ENCODE measurements at regions not wholly inside any gene's neighbourhood (a gene's known extent, or its start where the extent isn't known, plus 50 kb on each side); places are given as distances from the start of the nearest gene placed in this dataset.
"Not testable (repeated sequence)": the region's sequence is repeated elsewhere in the genome, so short reads cannot be mapped to it uniquely, and the experiment has no call there.

DNA sequence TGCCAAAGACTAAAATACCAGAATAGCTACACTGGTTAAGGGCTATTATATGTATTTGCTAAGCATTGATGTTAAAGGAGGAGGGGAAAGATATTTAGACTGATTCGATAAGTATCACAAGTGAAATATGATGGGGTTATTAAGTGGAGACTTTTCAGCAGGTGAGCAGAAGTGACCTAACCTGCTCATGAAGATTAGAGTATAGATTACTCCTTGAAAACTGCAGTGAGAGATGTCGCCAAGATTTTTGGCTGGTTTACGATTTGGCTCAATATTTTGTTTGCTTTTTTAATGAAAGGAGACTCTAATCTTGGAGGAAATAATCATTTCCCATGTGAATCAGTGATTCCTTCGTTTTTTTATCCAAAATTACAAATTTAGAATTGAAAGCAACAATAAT lies 1279.5 kb upstream of the TENM4 start:
- no peaks in the 10 kb centered on the region for H3K4me1 ChIP-seq (ENCODE audit: control insufficient read depth in 3 of 3, insufficient read depth in 3 of 3, low read length in 3 of 3)
- no peak overlapping the region for H3K27ac ChIP-seq (ENCODE audit: low read depth, low read length)
- no peak overlapping the region for H3K9ac ChIP-seq (ENCODE audit: low read depth in 1 of 3, low read length in 3 of 3)
- H3K27me3 ChIP-seq (ENCODE audit: control insufficient read depth in 3 of 3, insufficient read depth in 3 of 3, low read length in 3 of 3), result no peaks in the 10 kb centered on the region
- H3K9me3 ChIP-seq (ENCODE audit: control insufficient read depth in 3 of 3, low read length in 3 of 3), result no peaks in the 10 kb centered on the region
- no peaks in the 10 kb centered on the region for H3K36me3 ChIP-seq (ENCODE audit: control insufficient read depth in 3 of 3, insufficient read depth in 3 of 3, low read length in 3 of 3)
- H3K4me3 ChIP-seq (ENCODE audit: low read length in 3 of 3), result no peak overlapping the region

DNA sequence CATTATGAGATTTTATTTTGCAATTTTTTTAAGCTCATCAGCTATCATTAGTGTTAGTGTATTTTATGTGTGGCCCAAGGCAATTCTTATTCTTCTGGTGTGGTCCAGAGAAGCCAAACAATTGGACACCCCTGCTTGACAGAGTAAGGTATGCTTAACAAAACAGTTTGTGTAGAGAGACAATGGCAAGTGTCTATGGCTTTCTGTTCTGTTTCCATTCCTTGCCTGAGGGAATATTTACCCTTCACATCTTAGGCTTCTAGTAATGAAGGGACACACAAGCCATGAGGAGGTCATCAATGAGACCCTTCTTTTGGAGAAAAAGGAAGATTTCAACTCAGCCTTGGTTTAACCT lies 1278.4 kb upstream of the TENM4 start:
- Histone ChIP-seq H3K9me3 (ENCODE audit: control insufficient read depth in 3 of 3, low read length in 3 of 3) (peaks cover 0 to 3% (median 0%) of the 10 kb centered on the region in 3 donors), H3K27ac (ENCODE audit: low read depth, low read length) (no peak overlapping the region), H3K36me3 (ENCODE audit: control insufficient read depth in 3 of 3, insufficient read depth in 3 of 3, low read length in 3 of 3) (no peaks in the 10 kb centered on the region), H3K4me1 (ENCODE audit: control insufficient read depth in 3 of 3, insufficient read depth in 3 of 3, low read length in 3 of 3) (no peaks in the 10 kb centered on the region), H3K27me3 (ENCODE audit: control insufficient read depth in 3 of 3, insufficient read depth in 3 of 3, low read length in 3 of 3) (no peaks in the 10 kb centered on the region), H3K4me3 (ENCODE audit: low read length in 3 of 3) (no peak overlapping the region), H3K9ac (ENCODE audit: low read depth in 1 of 3, low read length in 3 of 3) (no peak overlapping the region)

DNA sequence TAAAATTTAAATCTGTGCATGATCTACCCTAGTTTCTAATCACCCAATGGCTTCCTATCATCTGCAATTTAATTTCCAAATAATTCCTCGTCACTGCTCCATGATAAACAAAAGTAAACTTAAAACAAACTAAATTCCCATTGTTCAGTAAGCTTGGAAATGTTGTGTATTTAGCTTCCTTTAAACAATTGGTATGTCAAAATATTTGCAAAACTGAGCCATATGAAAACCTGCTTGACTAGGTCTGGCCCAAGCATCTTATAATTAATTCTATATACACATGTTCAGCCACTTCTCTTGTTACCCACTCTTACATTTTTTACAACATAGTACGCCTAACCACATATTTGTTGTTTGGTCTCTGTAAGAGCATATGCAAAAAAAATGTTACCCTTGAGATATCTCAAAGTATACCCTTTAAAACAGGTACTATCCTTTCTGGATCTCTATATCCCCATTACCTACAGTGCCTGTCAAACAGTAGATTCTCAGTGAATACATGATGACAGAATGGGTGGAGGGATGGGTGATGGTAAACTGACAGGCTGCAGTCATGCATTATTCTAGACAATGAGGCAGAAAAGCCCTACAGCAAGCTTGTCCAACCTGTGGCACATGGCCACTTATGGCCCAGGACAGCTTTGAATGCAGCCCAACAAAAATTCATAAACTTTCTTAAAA lies 1277.9 kb upstream of the TENM4 start:
- Histone ChIP-seq H3K36me3 (ENCODE audit: control insufficient read depth in 3 of 3, insufficient read depth in 3 of 3, low read length in 3 of 3) (no peaks in the 10 kb centered on the region), H3K27ac (ENCODE audit: low read depth, low read length) (no peak overlapping the region), H3K4me3 (ENCODE audit: low read length in 3 of 3) (no peak overlapping the region), H3K9ac (ENCODE audit: low read depth in 1 of 3, low read length in 3 of 3) (no peak overlapping the region), H3K9me3 (ENCODE audit: control insufficient read depth in 3 of 3, low read length in 3 of 3) (peaks cover 0 to 3% (median 0%) of the 10 kb centered on the region in 3 donors), H3K27me3 (ENCODE audit: control insufficient read depth in 3 of 3, insufficient read depth in 3 of 3, low read length in 3 of 3) (no peaks in the 10 kb centered on the region), H3K4me1 (ENCODE audit: control insufficient read depth in 3 of 3, insufficient read depth in 3 of 3, low read length in 3 of 3) (no peaks in the 10 kb centered on the region)

DNA sequence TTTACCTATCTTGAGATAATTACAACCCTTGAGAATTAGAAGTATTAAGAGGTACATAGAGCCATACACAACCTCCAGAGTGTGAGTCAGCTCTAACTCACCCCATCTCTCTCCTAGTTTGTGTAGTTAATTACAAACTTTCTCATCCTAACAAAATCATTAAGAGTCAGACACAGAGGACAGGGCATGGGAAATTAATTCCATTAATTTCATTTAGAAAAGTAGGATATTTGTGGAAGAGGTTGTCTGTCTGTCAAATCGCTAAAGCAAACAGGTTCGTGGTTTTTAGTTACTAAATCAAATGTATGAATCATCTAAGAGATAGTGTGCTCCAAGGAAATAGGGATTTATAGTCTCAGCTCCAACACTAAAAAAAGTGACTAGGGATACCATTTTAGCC lies 1261.4 kb upstream of the TENM4 start:
- no peaks in the 10 kb centered on the region for H3K27me3 ChIP-seq (ENCODE audit: control insufficient read depth in 3 of 3, insufficient read depth in 3 of 3, low read length in 3 of 3)
- H3K9ac ChIP-seq (ENCODE audit: low read depth in 1 of 3, low read length in 3 of 3), result no peak overlapping the region
- H3K27ac ChIP-seq (ENCODE audit: low read depth, low read length), result no peak overlapping the region
- no peaks in the 10 kb centered on the region for H3K4me1 ChIP-seq (ENCODE audit: control insufficient read depth in 3 of 3, insufficient read depth in 3 of 3, low read length in 3 of 3)
- no peak overlapping the region for H3K4me3 ChIP-seq (ENCODE audit: low read length in 3 of 3)
- no peaks in the 10 kb centered on the region for H3K36me3 ChIP-seq (ENCODE audit: control insufficient read depth in 3 of 3, insufficient read depth in 3 of 3, low read length in 3 of 3)
- H3K9me3 ChIP-seq (ENCODE audit: control insufficient read depth in 3 of 3, low read length in 3 of 3), result no peaks in the 10 kb centered on the region

DNA sequence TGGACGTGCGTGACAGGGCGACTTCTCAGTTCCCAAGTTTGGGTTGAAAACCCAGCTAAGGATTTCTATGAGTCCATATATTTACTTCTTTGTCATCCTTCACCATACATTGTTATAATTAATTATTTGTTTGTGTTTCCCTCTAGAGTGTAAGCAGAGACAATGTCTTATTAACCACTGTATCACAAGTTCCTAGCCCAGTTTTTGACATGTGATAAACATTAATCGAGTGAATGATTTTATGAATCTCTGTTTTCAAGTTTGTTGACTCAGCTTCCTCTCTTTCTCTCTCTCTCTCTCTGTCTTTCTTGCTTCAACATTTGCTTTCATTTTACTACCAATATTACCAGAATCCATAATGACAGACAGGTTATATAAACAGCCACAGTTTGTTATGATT lies 1259.6 kb upstream of the TENM4 start:
- Histone ChIP-seq H3K9me3 (ENCODE audit: control insufficient read depth in 3 of 3, low read length in 3 of 3) (no peaks in the 10 kb centered on the region), H3K27ac (ENCODE audit: low read depth, low read length) (no peak overlapping the region), H3K9ac (ENCODE audit: low read depth in 1 of 3, low read length in 3 of 3) (no peak overlapping the region), H3K27me3 (ENCODE audit: control insufficient read depth in 3 of 3, insufficient read depth in 3 of 3, low read length in 3 of 3) (no peaks in the 10 kb centered on the region), H3K36me3 (ENCODE audit: control insufficient read depth in 3 of 3, insufficient read depth in 3 of 3, low read length in 3 of 3) (no peaks in the 10 kb centered on the region), H3K4me1 (ENCODE audit: control insufficient read depth in 3 of 3, insufficient read depth in 3 of 3, low read length in 3 of 3) (no peaks in the 10 kb centered on the region), H3K4me3 (ENCODE audit: low read length in 3 of 3) (no peak overlapping the region)

DNA sequence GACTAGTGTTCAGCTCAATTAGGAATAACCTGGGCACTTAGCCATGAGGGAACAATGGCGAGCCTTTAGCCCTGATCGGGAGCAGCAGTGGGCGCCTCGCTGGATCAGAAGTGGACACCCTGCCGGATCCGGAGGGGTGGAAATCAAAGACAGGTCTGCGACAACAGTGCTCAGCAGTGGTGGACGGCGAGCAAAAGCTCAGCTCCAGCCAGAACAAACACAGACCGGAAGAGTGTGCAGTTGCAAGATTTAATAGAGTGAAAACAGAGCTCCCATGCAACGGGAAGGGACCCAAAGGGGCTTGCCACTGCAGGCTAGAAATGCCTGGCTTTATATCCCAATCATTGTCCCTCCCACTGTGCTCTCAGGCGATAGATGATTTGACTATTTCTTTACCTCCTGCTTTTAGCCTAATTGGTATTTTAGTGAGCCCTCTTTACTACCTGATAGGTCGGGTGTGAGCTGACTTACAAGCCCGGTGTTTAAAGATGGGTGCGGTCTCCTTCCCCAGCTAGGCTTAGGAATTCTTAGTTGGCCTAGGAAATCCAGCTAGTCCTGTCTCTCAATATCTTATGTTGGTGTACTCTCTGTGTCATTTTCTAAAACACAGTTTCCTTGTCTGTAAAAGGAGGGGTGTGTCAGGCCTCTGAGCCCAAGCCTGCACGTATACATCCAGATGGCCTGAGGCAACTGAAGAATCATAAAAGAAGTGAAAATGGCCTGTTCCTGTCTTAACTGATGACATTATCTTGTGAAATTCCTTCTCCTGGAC lies 1258.8 kb upstream of the TENM4 start:
- H3K27ac ChIP-seq (ENCODE audit: low read depth, low read length); H3K9me3 ChIP-seq (ENCODE audit: control insufficient read depth in 3 of 3, low read length in 3 of 3); H3K27me3 ChIP-seq (ENCODE audit: control insufficient read depth in 3 of 3, insufficient read depth in 3 of 3, low read length in 3 of 3); H3K9ac ChIP-seq (ENCODE audit: low read depth in 1 of 3, low read length in 3 of 3); H3K4me3 ChIP-seq (ENCODE audit: low read length in 3 of 3); H3K4me1 ChIP-seq (ENCODE audit: control insufficient read depth in 3 of 3, insufficient read depth in 3 of 3, low read length in 3 of 3); H3K36me3 ChIP-seq (ENCODE audit: control insufficient read depth in 3 of 3, insufficient read depth in 3 of 3, low read length in 3 of 3): not testable (repeated sequence)

DNA sequence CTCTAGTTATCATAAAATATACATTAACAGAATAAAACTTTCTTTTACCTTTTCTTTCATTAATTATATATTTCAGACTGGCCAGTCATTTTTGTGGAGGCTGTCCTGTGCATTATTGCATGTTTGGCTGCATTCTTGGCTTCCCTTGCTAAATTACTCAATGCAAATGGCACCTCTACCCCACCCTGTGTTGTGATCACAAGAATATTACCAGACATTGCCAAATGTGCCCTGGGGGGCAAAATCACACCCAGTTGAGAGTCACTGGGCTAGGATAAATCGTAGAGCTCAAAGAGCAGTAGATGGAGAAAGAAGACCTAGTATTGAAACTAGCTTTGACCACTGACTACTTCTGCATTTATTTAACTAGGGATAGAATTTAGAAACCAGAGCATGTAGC lies 1257.8 kb upstream of the TENM4 start:
- H3K36me3 ChIP-seq (ENCODE audit: control insufficient read depth in 3 of 3, insufficient read depth in 3 of 3, low read length in 3 of 3), result no peaks in the 10 kb centered on the region
- H3K27ac ChIP-seq (ENCODE audit: low read depth, low read length), result no peak overlapping the region
- no peak overlapping the region for H3K4me3 ChIP-seq (ENCODE audit: low read length in 3 of 3)
- no peak overlapping the region for H3K9ac ChIP-seq (ENCODE audit: low read depth in 1 of 3, low read length in 3 of 3)
- H3K9me3 ChIP-seq (ENCODE audit: control insufficient read depth in 3 of 3, low read length in 3 of 3), result no peaks in the 10 kb centered on the region
- no peaks in the 10 kb centered on the region for H3K27me3 ChIP-seq (ENCODE audit: control insufficient read depth in 3 of 3, insufficient read depth in 3 of 3, low read length in 3 of 3)
- no peaks in the 10 kb centered on the region for H3K4me1 ChIP-seq (ENCODE audit: control insufficient read depth in 3 of 3, insufficient read depth in 3 of 3, low read length in 3 of 3)

DNA sequence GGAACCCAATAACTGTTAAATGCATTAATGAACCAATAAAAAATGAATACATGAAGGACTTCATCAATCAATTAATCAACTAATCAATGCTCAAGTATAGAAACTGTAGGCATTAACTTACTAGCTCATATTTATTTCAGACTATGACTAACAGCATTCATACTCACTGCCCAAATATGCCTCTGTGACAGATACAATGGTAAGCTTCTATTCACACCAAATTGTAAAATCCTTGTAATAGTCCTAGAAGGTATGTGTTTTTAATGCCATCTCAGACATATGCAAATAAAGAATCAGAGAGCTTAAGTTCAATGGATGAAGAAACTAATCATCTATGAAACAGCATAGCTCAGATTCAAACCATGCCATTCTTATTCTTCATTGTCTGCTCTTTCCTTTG lies 1253.6 kb upstream of the TENM4 start:
- H3K9ac ChIP-seq (ENCODE audit: low read depth in 1 of 3, low read length in 3 of 3), result no peak overlapping the region
- H3K9me3 ChIP-seq (ENCODE audit: control insufficient read depth in 3 of 3, low read length in 3 of 3), result no peaks in the 10 kb centered on the region
- no peaks in the 10 kb centered on the region for H3K4me1 ChIP-seq (ENCODE audit: control insufficient read depth in 3 of 3, insufficient read depth in 3 of 3, low read length in 3 of 3)
- H3K4me3 ChIP-seq (ENCODE audit: low read length in 3 of 3), result no peak overlapping the region
- H3K27ac ChIP-seq (ENCODE audit: low read depth, low read length), result no peak overlapping the region
- H3K36me3 ChIP-seq (ENCODE audit: control insufficient read depth in 3 of 3, insufficient read depth in 3 of 3, low read length in 3 of 3), result no peaks in the 10 kb centered on the region
- H3K27me3 ChIP-seq (ENCODE audit: control insufficient read depth in 3 of 3, insufficient read depth in 3 of 3, low read length in 3 of 3), result no peaks in the 10 kb centered on the region

DNA sequence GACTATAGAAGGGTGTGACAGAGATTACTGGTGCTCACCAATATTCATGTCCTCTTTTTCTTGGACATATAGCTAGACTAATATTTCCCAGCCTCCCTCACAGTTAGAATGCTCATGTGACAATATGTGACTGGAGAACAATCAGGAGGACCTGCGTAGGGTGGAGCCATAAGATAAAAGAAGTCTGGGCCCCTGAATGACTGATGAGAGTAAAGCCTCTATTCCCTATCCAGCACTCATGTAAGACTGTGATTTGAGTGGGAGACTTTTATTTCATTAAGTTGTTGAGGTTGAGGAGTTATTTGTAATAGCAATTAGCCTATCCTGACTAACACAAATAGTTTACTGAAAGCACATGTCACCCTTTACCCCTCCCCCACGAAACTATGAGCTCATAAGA lies 1247.1 kb upstream of the TENM4 start:
- Histone ChIP-seq H3K4me3 (ENCODE audit: low read length in 3 of 3) (no peak overlapping the region), H3K9ac (ENCODE audit: low read depth in 1 of 3, low read length in 3 of 3) (no peak overlapping the region), H3K27ac (ENCODE audit: low read depth, low read length) (no peak overlapping the region), H3K9me3 (ENCODE audit: control insufficient read depth in 3 of 3, low read length in 3 of 3) (no peaks in the 10 kb centered on the region), H3K36me3 (ENCODE audit: control insufficient read depth in 3 of 3, insufficient read depth in 3 of 3, low read length in 3 of 3) (no peaks in the 10 kb centered on the region), H3K27me3 (ENCODE audit: control insufficient read depth in 3 of 3, insufficient read depth in 3 of 3, low read length in 3 of 3) (no peaks in the 10 kb centered on the region), H3K4me1 (ENCODE audit: control insufficient read depth in 3 of 3, insufficient read depth in 3 of 3, low read length in 3 of 3) (no peaks in the 10 kb centered on the region)

DNA sequence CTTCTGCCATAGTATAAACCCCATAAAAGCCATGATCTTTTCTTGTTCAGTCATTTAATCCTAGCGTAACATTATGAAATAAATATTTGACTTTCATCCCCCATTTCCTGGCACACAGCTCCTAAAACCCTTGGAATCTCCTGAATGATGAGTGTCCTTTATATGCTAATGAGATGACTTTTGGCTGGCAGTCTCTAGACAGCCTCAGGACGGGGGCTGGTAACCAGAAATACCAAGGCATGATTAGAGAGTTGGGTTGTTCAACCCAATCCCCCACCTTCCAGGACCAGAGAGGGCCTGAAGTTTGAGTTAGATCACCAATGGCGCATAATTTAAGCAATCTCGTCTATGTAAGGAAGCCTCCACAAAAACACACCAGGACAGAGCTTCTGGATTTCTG lies 1246.1 kb upstream of the TENM4 start:
- Histone ChIP-seq H3K4me3 (ENCODE audit: low read length in 3 of 3) (no peak overlapping the region), H3K27ac (ENCODE audit: low read depth, low read length) (no peak overlapping the region), H3K36me3 (ENCODE audit: control insufficient read depth in 3 of 3, insufficient read depth in 3 of 3, low read length in 3 of 3) (no peaks in the 10 kb centered on the region), H3K27me3 (ENCODE audit: control insufficient read depth in 3 of 3, insufficient read depth in 3 of 3, low read length in 3 of 3) (no peaks in the 10 kb centered on the region), H3K9me3 (ENCODE audit: control insufficient read depth in 3 of 3, low read length in 3 of 3) (no peaks in the 10 kb centered on the region), H3K4me1 (ENCODE audit: control insufficient read depth in 3 of 3, insufficient read depth in 3 of 3, low read length in 3 of 3) (no peaks in the 10 kb centered on the region), H3K9ac (ENCODE audit: low read depth in 1 of 3, low read length in 3 of 3) (no peak overlapping the region)
